Hepatocyte (in vitro differentiated cells): ENCODE measurements at regions not wholly inside any gene's neighbourhood (a gene's known extent, or its start where the extent isn't known, plus 50 kb on each side); places are given as distances from the start of the nearest gene placed in this dataset.

Experiments used
- DNase-seq: peaks from one replicate; pipeline ENCODE4 v3.0.0-alpha.2; 2016; ENCODE audit warnings: low spot score
- H2AFZ ChIP-seq: fragments of 200-600 bp; sonication (generic); 2 replicates; pipeline ENCODE4 v1.6.0; 2016; ENCODE audit warnings: antibody characterized with exemption, mild to moderate bottlenecking
- H3K27ac ChIP-seq: fragments of 200-600 bp; sonication (generic); 2 replicates; pipeline ENCODE4 v1.5.1; 2016; ENCODE audit warnings: mild to moderate bottlenecking
- H3K27me3 ChIP-seq: fragments of 200-600 bp; sonication (generic); 2 replicates; pipeline ENCODE4 v1.6.1; 2016
- H3K36me3 ChIP-seq: fragments of 200-600 bp; sonication (generic); replicated peaks from 2 replicates; pipeline ENCODE4 v1.5.1; 2016; ENCODE audit warnings: low read depth; ENCODE audit not compliant: insufficient read depth
- H3K4me1 ChIP-seq: fragments of 200-600 bp; sonication (generic); 2 replicates; pipeline ENCODE4 v1.5.1; 2016; ENCODE audit warnings: mild to moderate bottlenecking, moderate library complexity; ENCODE audit not compliant: insufficient read depth
- H3K4me2 ChIP-seq: fragments of 200-600 bp; sonication (generic); 2 replicates; pipeline ENCODE4 v1.6.0; 2016
- H3K4me3 ChIP-seq: fragments of 200-600 bp; sonication (generic); 2 replicates; pipeline ENCODE4 v1.5.1; 2016; ENCODE audit warnings: mild to moderate bottlenecking
- H3K79me2 ChIP-seq: fragments of 200-600 bp; sonication (generic); 2 replicates; pipeline ENCODE4 v1.6.0; 2017; ENCODE audit warnings: mild to moderate bottlenecking
- H3K9me2 ChIP-seq: fragments of 200-600 bp; sonication (generic); replicated peaks from 2 replicates; pipeline ENCODE4 v1.6.0; 2017; ENCODE audit warnings: mild to moderate bottlenecking; ENCODE audit not compliant: insufficient read depth
- H3K9me3 ChIP-seq: fragments of 200-600 bp; sonication (generic); 2 replicates; pipeline ENCODE4 v1.5.1; 2016; ENCODE audit warnings: low read depth, mild to moderate bottlenecking
- H4K20me1 ChIP-seq: fragments of 200-600 bp; sonication (generic); 2 replicates; pipeline ENCODE4 v1.6.0; 2016; ENCODE audit warnings: mild to moderate bottlenecking; ENCODE audit not compliant: insufficient read depth, poor library complexity, severe bottlenecking
- EZH2 ChIP-seq: fragments of 200-600 bp; sonication (generic); IDR thresholded peaks from 2 replicates; pipeline ENCODE4 v1.6.1; 2016; ENCODE audit warnings: antibody characterized with exemption, mild to moderate bottlenecking, borderline replicate concordance
- EZH2phosphoT487 ChIP-seq: fragments of 200-600 bp; sonication (generic); IDR thresholded peaks from one replicate; pipeline ENCODE4 v1.6.1; 2018; ENCODE audit warnings: antibody characterized with exemption, mild to moderate bottlenecking, low read depth, moderate library complexity; ENCODE audit not compliant: unreplicated experiment, severe bottlenecking
- WGBS: methylation state at CpG from one replicate; pipeline ENCODE4 v1.1.6; 2016; ENCODE audit warnings: low lambda C conversion rate; ENCODE audit errors: missing lambda C conversion rate; 5-methylcytosine and 5-hydroxymethylcytosine counted together
- TF ChIP-seq, protein P1 (sequence below): fragments of 200-600 bp; sonication (generic); IDR thresholded peaks from 2 replicates; pipeline ENCODE4 v1.5.1; 2016; ENCODE audit warnings: antibody characterized with exemption, mild to moderate bottlenecking; ENCODE audit not compliant: poor library complexity

DNA sequence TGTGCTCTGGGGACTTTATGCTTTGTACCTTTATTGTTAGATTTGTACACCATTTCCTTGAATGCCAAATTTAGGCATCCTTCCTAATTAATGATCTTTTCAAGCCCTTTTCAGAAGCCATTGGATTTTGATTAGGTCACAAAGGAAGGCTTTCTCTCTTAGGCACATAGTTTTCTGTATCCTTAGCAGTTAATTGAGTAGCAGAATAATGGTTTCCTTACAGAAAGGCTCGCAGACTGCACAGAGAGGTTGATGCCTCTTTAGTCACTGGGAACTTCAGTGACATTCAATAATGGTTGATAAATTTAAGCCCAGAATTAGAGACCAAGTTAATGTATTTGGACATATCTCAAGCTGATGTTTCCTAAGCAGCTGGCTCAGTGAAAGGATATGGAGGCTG, 139.1 kb upstream of the VGLL2 start:
- TF ChIP-seq, protein P1, sequence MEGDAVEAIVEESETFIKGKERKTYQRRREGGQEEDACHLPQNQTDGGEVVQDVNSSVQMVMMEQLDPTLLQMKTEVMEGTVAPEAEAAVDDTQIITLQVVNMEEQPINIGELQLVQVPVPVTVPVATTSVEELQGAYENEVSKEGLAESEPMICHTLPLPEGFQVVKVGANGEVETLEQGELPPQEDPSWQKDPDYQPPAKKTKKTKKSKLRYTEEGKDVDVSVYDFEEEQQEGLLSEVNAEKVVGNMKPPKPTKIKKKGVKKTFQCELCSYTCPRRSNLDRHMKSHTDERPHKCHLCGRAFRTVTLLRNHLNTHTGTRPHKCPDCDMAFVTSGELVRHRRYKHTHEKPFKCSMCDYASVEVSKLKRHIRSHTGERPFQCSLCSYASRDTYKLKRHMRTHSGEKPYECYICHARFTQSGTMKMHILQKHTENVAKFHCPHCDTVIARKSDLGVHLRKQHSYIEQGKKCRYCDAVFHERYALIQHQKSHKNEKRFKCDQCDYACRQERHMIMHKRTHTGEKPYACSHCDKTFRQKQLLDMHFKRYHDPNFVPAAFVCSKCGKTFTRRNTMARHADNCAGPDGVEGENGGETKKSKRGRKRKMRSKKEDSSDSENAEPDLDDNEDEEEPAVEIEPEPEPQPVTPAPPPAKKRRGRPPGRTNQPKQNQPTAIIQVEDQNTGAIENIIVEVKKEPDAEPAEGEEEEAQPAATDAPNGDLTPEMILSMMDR = no peak
- TF ChIP-seq EZH2 (no peak), EZH2phosphoT487 (no peak)
- Histone ChIP-seq H3K4me1 (no peaks in the 10 kb centered on the region), H3K4me2 (no peak overlapping the region), H3K27me3 (no peaks in the 10 kb centered on the region), H4K20me1 (no peaks in the 10 kb centered on the region), H3K4me3 (no peak overlapping the region), H2AFZ (no peak overlapping the region), H3K79me2 (no peaks in the 10 kb centered on the region), H3K9me2 (no peaks in the 10 kb centered on the region), H3K36me3 (no peaks in the 10 kb centered on the region), H3K27ac (no peak overlapping the region), H3K9me3 (no peaks in the 10 kb centered on the region)
- no peak for DNase-seq
- 85% methylated on average over 1 of the region's 1 CpG for WGBS

DNA sequence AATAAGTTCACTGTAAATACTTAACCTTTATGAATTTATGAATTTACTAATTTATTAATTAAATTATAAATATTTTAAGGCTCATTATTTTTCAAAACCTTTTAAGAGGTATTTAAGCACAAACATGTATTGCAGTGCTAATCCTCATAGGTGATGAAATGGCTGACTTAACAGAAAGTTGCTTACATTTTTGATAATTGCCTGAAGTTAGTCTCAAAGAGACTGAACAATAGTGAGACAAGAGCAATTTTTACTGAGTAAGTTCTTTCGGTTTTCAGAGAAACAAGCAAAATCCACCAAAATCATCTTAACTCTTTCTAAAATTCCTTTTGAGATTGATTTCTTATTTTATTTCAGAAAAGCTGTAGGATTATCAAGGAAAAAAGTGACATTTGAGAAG, 137.3 kb upstream of the VGLL2 start:
- H3K9me3 ChIP-seq = no peaks in the 10 kb centered on the region
- no peaks in the 10 kb centered on the region for H3K79me2 ChIP-seq
- no peaks in the 10 kb centered on the region for H3K36me3 ChIP-seq
- H3K4me3 ChIP-seq = no peak overlapping the region
- no peaks in the 10 kb centered on the region for H3K9me2 ChIP-seq
- no peak overlapping the region for H3K4me2 ChIP-seq
- TF ChIP-seq, protein P1 = no peak
- TF ChIP-seq EZH2phosphoT487 (no peak), EZH2 (no peak)
- no peak overlapping the region for H3K27ac ChIP-seq
- no peak overlapping the region for H2AFZ ChIP-seq
- no peak for DNase-seq
- H4K20me1 ChIP-seq = no peaks in the 10 kb centered on the region
- no peaks in the 10 kb centered on the region for H3K27me3 ChIP-seq
- no peaks in the 10 kb centered on the region for H3K4me1 ChIP-seq
- 91% methylated on average over 1 of the region's 1 CpG for WGBS

DNA sequence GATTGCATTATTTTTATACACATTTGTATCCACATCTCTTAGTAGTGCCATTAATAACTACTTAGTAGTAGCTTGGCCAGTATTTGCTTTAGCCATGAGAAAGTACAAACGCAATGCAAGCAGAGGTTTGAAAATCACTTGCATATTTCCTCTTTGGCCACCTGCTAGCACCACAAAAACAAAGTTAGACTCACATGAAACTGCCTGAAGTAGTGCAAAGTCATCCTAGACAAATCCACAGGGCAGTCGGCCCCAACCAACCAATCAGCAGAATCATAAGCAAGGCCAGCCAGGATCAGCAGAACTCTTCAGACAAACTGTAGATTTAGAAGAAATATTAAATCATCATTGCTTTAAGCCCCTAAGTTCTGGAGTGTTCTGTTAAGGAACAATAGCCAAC, 135.2 kb upstream of the VGLL2 start:
- 80% methylated on average over 2 of the region's 2 CpGs for WGBS
- TF ChIP-seq, protein P1 = no peak
- TF ChIP-seq EZH2phosphoT487 = no peak
- TF ChIP-seq EZH2 = no peak
- H3K4me1 ChIP-seq = no peaks in the 10 kb centered on the region

DNA sequence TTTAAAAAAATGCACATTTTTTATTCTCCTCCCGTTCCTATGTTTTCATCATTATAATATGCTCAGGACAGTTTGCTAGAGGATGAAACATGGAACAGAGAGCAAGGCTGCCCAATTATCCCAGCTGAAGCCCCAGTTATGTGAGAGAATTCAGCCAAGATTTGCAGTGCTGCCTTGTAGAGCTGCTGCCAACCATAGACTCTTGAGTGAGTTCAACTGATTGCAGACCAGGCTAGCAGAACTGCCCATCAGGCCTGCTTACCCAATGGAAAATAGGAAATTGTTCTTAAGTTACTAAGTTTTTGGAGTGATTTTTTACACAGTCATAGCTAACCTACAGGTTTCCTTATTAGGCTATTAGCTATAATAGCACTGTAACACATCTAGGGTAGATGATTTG, 128.7 kb upstream of the VGLL2 start:
- H3K4me3 ChIP-seq = no peak overlapping the region
- no peak overlapping the region for H2AFZ ChIP-seq
- H3K36me3 ChIP-seq = no peaks in the 10 kb centered on the region
- no peak overlapping the region for H3K4me2 ChIP-seq
- H3K27me3 ChIP-seq = no peaks in the 10 kb centered on the region
- H3K79me2 ChIP-seq = no peaks in the 10 kb centered on the region
- H3K27ac ChIP-seq = no peak overlapping the region
- TF ChIP-seq EZH2phosphoT487 (no peak), EZH2 (no peak)
- TF ChIP-seq, protein P1 = no peak
- no peaks in the 10 kb centered on the region for H3K9me2 ChIP-seq
- DNase-seq = no peak
- H3K9me3 ChIP-seq = no peaks in the 10 kb centered on the region
- WGBS = 92% methylated on average over 1 of the region's 1 CpG
- no peaks in the 10 kb centered on the region for H4K20me1 ChIP-seq
- H3K4me1 ChIP-seq = no peaks in the 10 kb centered on the region

More for the DNA sequence above, 135.2 kb upstream of the VGLL2 start:
- no peak overlapping the region for H3K4me2 ChIP-seq
- no peak overlapping the region for H3K4me3 ChIP-seq
- no peaks in the 10 kb centered on the region for H3K27me3 ChIP-seq
- H3K9me2 ChIP-seq = no peaks in the 10 kb centered on the region
- H2AFZ ChIP-seq = no peak overlapping the region
- no peak for DNase-seq
- H3K27ac ChIP-seq = no peak overlapping the region
- H3K79me2 ChIP-seq = no peaks in the 10 kb centered on the region
- no peaks in the 10 kb centered on the region for H3K9me3 ChIP-seq
- no peaks in the 10 kb centered on the region for H4K20me1 ChIP-seq
- no peaks in the 10 kb centered on the region for H3K36me3 ChIP-seq
